ENCODE measurements at regions not wholly inside any gene's neighbourhood (a gene's known extent, or its start where the extent isn't known, plus 50 kb on each side); places are given as distances from the start of the nearest gene placed in this dataset.

DNA sequence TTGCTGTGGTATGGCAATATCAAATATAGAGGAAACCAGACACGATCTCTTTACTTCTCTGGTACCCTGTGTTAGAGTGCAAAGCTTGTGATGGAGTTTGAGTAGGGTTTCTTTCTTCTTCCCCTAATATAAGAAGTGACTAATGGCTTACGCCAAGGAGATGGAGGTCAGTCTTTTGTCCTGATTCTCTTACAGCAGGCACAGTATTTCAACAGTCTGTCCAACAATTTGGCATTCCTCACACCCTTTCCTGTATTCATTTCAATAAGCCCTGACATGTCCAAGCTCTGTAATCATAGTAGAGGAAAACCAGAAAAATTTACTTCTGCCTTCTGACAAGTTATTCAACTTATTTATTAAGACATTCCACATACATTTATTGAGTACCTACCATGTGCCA is 546.2 kb downstream of the TMEM135 start:
- TF ChIP-seq GATA2 (IDR thresholded peaks at IDR 0.05; ENCODE audit: low read depth, low read length) (no peak), GATA3 (IDR thresholded peaks at IDR 0.05; ENCODE audit: low read depth, low read length) (no peak)
